Urothelium cell line (cell line): ENCODE measurements at regions not wholly inside any gene's neighbourhood (a gene's known extent, or its start where the extent isn't known, plus 50 kb on each side); places are given as distances from the start of the nearest gene placed in this dataset.
"Not testable (repeated sequence)": the region's sequence is repeated elsewhere in the genome, so short reads cannot be mapped to it uniquely, and the experiment has no call there.

ENCODE experiments used
- DNase-seq: peaks from one replicate; pipeline ENCODE4 v3.0.0; 2011; ENCODE audit warnings: low spot score, mixed read lengths
- FAIRE-seq: peaks from 2 replicates; lab custom pipeline; 2011; peaks lifted over from hg19 to GRCh38; lab: Jason Lieb, UNC

DNA sequence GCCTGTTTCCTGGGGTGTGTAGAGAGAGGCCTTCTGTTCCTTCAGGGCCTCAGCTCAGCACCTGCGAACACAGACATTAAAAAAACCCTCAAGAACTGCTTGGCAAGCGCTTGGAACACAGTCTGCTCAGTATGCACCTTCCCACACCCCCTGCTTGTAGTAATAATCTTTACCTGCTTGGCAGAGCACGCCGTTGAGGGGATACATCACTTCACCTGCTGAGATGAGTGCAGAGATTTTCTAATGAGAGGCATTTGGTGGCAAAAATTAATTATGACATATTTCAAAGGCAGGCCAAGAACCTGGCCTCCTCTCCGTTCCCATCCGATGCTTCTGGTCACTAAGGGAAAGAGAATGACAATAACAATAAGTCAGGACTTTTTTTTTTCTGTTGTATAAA, 93.4 kb upstream of the DPP6 start:
- FAIRE-seq, DNase-seq: not testable (repeated sequence)

DNA sequence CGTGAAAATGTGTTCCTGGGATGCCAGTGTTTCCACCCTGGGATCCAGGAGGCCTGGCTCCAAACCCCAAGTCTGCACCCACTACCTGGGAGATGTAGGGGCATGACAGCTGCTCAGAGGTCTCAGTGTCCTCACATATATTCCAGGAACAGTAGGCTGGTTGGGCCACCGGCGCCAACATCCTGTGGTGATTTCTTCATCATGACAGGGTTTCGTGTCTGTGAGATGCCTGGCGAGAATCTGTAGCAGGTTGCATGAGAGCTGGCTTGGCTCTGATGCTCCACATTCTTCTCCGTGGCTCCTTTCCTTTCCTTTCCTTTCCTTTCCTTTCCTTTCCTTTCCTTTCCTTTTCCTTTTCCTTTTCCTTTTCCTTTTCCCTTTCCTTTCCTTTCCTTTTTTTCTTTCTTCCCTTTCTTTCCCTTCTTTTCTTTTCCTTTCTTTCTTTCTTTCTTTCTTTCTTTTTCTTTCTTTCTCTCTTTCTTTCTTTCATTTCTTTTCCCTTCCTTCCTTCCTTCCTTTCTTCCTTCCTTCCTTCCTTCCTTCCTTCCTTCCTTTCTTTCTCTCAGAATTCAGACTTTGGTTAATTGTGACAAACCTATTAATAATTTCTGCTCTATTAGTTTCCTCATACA, 87.6 kb upstream of the DPP6 start:
- not testable (repeated sequence) for DNase-seq, FAIRE-seq

- DNase-seq, FAIRE-seq: not testable (repeated sequence)
Measured at GRCh38 chr7:153969016-153969415, 83.2 kb upstream of the DPP6 start.

DNA sequence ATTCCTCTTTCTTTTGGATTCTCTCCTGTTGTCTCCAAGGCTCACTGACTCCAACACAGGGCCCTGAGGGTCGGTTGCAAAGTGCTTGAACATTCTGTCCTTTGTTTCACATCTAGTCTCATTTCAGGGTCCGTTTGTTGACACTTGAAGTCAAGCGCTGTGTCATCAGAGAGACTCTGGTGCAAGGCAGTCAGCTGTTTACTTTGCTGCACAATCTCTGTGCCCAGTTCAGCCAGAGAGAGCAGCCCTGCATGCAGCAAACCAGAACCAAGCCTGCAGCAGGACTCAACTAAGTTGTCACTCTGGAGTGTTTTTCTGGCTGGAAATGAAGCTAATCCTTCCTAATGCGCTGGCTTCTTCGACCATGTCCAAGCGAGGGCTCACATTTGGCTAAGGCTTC, 77.6 kb upstream of the DPP6 start:
- not testable (repeated sequence) for DNase-seq, FAIRE-seq

DNA sequence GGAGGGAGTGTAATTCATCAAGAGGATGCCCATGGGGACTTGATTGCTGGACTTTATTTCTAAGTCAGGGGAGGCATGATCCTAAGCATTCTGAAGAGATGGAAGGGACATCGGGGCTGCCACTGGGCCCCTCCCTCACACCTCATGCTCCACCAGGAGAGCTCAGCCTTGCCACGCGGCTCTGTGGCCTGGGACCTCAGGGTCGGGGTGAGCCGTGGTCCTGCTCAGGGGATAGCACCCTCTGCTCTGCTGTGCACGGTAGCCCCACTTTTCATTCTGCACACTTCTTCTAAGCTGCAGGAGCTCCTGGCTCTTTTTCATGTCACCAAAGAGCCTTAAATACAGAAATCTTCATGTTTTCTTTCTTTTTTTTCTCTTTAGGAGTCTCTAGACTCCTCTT, 75.5 kb upstream of the DPP6 start:
- FAIRE-seq, DNase-seq: not testable (repeated sequence)

DNA sequence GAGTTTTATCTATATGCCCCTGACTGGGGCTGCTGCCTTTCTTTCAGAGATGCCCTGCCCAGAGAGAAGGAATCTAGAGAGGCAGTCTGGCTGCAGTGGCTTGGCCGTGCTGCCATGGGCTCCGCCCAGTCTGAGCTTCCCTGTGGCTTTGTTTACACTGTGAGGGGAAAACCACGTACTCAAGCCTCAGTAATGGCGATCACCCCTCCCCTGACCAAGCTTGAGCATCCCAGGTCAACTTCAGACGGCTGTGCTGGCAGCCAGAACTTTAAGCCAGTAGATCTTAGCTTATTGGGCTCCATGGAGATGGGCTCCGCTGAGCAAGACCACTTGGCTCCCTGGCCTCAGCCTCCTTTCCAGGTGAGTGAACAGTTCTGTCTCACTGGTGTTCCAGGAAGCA, 69.0 kb upstream of the DPP6 start:
- not testable (repeated sequence) for FAIRE-seq

GRCh38 chr7:153989066-153989627, 63.1 kb upstream of the DPP6 start:
- not testable (repeated sequence) for DNase-seq, FAIRE-seq

More for the DNA sequence above, 69.0 kb upstream of the DPP6 start:
- not testable (repeated sequence) for DNase-seq

- DNase-seq, FAIRE-seq: not testable (repeated sequence)
Measured at GRCh38 chr7:153989742-153990425, 62.3 kb upstream of the DPP6 start.

- not testable (repeated sequence) for FAIRE-seq, DNase-seq
Measured at GRCh38 chr7:153991471-153991870, 60.7 kb upstream of the DPP6 start.

DNA sequence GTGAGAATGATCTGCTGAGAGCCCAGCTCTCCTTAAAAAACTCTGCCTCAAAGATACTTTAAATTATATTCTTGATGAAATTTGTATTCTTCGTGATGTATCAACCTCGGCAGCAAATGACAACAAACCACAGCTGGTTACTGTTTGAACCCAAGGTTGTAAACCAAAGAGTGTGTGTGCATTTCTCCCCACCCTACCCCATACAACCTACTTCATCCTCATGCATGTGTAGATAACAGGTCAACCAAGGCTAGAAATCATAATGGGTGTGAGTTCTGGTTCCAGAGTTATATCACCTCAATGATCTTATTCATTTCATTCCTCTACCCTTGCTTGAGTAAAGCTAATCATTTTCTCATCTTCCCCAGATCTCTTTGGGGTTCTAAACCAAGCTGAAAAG, 58.8 kb upstream of the DPP6 start:
- not testable (repeated sequence) for DNase-seq

DNA sequence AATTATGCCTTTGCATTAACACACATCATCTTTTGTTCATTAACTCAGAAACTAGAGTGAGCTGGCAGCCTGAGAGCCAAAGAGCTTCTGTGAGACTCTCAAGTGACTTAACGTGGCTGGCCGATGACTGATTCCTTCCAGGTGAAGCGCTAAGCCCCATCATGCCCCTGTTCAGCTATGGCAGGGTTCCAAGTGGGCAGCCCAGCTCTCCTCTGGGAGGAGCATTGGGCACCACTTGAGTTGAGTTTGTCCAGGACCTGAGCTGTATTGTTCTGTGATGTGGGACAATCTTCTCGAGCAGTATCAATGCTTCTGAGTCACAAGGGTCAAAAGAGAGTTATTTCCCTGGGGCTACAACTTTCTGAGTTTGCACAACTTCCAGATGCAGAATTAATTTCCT, 53.3 kb upstream of the DPP6 start:
- DNase-seq, FAIRE-seq: not testable (repeated sequence)

More for the DNA sequence above, 58.8 kb upstream of the DPP6 start:
- FAIRE-seq, result not testable (repeated sequence)
